Parathyroid adenoma (tissue), 2 donors: ENCODE measurements at regions not wholly inside any gene's neighbourhood (a gene's known extent, or its start where the extent isn't known, plus 50 kb on each side); places are given as distances from the start of the nearest gene placed in this dataset.
A peak's percentile ranks its signal among the peaks of the same experiment; 100 is the strongest.

Experiments
- H2AFZ ChIP-seq: fragments of 300-600 bp; sonication (generic); one replicate; pipeline ENCODE4 v1.7.0; 2017; ENCODE audit warnings: antibody characterized with exemption, mild to moderate bottlenecking
- H3K27ac ChIP-seq: fragments of 300-600 bp; sonication (generic); one replicate; pipeline ENCODE4 v1.7.0; 2017
- H3K27me3 ChIP-seq: fragments of 300-600 bp; sonication (generic); one replicate; pipeline ENCODE4 v1.7.0; 2017; ENCODE audit warnings: low read length; ENCODE audit not compliant: control insufficient read depth, insufficient read depth
- H3K36me3 ChIP-seq: fragments of 300-600 bp; sonication (generic); one replicate; pipeline ENCODE4 v1.7.0; 2017; ENCODE audit warnings: low read length; ENCODE audit not compliant: control insufficient read depth, insufficient read depth
- H3K4me1 ChIP-seq: fragments of 300-600 bp; sonication (generic); one replicate; pipeline ENCODE4 v1.7.0; 2017; ENCODE audit warnings: control low read depth
- H3K4me2 ChIP-seq: fragments of 300-600 bp; sonication (generic); one replicate; pipeline ENCODE4 v1.7.0; 2017; ENCODE audit warnings: low read length
- H3K4me3 ChIP-seq: fragments of 300-600 bp; sonication (generic); one replicate; pipeline ENCODE4 v1.7.0; 2017; ENCODE audit warnings: low read depth, low read length
- H3K79me2 ChIP-seq: fragments of 300-600 bp; sonication (generic); one replicate; pipeline ENCODE4 v1.7.0; 2017; ENCODE audit warnings: control low read depth
- H3K9ac ChIP-seq: fragments of 300-600 bp; sonication (generic); one replicate; pipeline ENCODE4 v1.7.0; 2017; ENCODE audit warnings: mild to moderate bottlenecking
- H3K9me3 ChIP-seq: fragments of 300-600 bp; sonication (generic); one replicate; pipeline ENCODE4 v1.7.0; 2017; ENCODE audit warnings: low read length; ENCODE audit not compliant: control insufficient read depth
- CTCF ChIP-seq: fragments of 300-600 bp; sonication (generic); IDR thresholded peaks from one replicate; pipeline ENCODE4 v1.7.0; 2017; ENCODE audit warnings: antibody characterized with exemption, mild to moderate bottlenecking
- donor health status: primary hyperparathyroidism.

DNA sequence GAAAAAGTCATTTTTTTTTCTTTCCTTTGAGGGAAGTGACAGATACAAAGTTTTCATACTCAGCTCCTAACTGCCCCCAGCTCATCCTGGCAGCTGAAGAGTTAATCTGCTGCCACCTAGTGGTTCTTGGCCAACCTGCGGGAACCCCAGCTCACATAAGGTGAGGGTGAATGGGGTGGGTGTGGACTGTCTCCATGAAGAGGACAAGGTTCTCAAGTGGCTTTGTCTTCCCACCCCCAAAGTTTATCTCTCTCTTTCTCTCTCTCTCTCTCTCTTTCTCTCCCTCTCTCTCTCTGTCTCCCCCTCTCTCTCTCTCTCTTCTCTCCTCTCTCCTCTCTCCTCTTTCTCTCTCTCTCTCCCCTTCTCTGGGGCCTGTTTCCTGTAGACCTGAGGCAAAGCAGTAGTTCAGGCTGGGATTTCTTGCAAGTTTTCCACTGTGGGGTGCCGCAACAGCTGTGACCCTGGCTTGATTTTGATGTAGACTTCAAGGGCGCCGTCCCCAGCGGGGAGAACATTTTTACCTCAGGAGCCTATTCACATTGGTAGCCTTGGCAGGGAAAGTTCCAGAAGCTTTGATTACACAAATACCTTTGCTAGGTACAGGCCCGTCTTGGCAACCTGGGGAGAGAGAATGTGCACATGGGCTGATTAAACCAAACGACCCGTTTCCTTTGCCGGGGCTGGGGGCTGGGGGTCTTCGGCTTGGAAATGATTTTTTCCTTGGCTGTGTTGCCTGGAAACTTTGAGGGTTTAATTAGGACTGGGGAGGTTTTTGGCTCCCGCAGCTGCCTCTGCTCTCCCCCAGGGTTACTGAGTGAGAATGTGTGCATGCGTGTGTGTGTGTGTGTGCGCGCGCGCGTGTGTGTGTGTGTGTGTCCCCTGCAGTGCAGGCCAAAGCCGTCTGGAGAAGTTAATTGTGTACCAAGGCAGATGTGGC lies 135.9 kb downstream of the TM2D1 start:
- no peaks in the 10 kb centered on the region for H3K36me3 ChIP-seq
- no peak overlapping the region for H3K4me3 ChIP-seq
- no peak overlapping the region for H3K27ac ChIP-seq

GRCh38 chr1:61585714-61586113 lies 139.2 kb downstream of the TM2D1 start:
- TF ChIP-seq CTCF = no peak
- H3K4me2 ChIP-seq = no peak overlapping the region

More for the DNA sequence above, 135.9 kb downstream of the TM2D1 start:
- H2AFZ ChIP-seq = no peak overlapping the region
- no peaks in the 10 kb centered on the region for H3K4me1 ChIP-seq
- no peak overlapping the region for H3K9ac ChIP-seq
- no peaks in the 10 kb centered on the region for H3K79me2 ChIP-seq
- peak; percentile 45 for TF ChIP-seq CTCF
- H3K9me3 ChIP-seq = no peaks in the 10 kb centered on the region
- H3K4me2 ChIP-seq = no peak overlapping the region
- H3K27me3 ChIP-seq = no peaks in the 10 kb centered on the region

GRCh38 chr1:61583703-61584102 lies 141.2 kb downstream of the TM2D1 start:
- no peak overlapping the region for H3K4me3 ChIP-seq
- no peaks in the 10 kb centered on the region for H3K79me2 ChIP-seq
- no peak for TF ChIP-seq CTCF
- no peaks in the 10 kb centered on the region for H3K36me3 ChIP-seq
- no peak overlapping the region for H2AFZ ChIP-seq
- H3K27me3 ChIP-seq = no peaks in the 10 kb centered on the region
- H3K9me3 ChIP-seq = no peaks in the 10 kb centered on the region
- no peak overlapping the region for H3K9ac ChIP-seq
- H3K4me1 ChIP-seq = no peaks in the 10 kb centered on the region
- no peak overlapping the region for H3K27ac ChIP-seq
- no peak overlapping the region for H3K4me2 ChIP-seq

More at GRCh38 chr1:61585714-61586113, 139.2 kb downstream of the TM2D1 start:
- Histone ChIP-seq H3K4me3 (no peak overlapping the region), H3K27me3 (no peaks in the 10 kb centered on the region), H3K9me3 (no peaks in the 10 kb centered on the region), H3K4me1 (no peaks in the 10 kb centered on the region), H3K36me3 (no peaks in the 10 kb centered on the region), H3K9ac (no peak overlapping the region), H2AFZ (no peak overlapping the region), H3K27ac (no peak overlapping the region), H3K79me2 (no peaks in the 10 kb centered on the region)

DNA sequence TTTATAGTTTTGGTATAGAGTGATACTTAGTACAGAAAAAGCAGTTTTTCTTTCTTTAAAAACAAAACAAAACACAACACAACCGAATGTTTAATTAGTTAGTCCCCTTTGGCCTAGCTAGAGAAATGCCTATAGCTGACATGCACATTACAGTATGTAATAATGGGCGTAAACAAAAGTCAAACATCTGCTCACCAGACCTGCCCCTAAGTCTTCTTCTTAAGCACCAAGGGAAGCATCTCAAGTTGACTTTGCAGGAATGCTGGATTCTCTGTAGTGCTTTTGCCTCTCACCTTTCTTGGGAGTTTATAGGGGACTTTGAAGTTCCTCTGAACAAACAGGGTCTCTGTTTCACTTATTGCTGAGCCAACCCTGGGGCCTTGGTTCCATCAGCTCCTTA lies 143.7 kb downstream of the TM2D1 start:
- no peak overlapping the region for H3K9ac ChIP-seq
- no peak overlapping the region for H3K27ac ChIP-seq
- H3K4me1 ChIP-seq = no peaks in the 10 kb centered on the region
- no peak for TF ChIP-seq CTCF
- H3K4me2 ChIP-seq = no peak overlapping the region
- no peaks in the 10 kb centered on the region for H3K27me3 ChIP-seq
- no peaks in the 10 kb centered on the region for H3K9me3 ChIP-seq
- no peaks in the 10 kb centered on the region for H3K36me3 ChIP-seq
- H3K79me2 ChIP-seq = no peaks in the 10 kb centered on the region
- no peak overlapping the region for H3K4me3 ChIP-seq
- no peak overlapping the region for H2AFZ ChIP-seq
